Loucy (cell line): ENCODE measurements at regions not wholly inside any gene's neighbourhood (a gene's known extent, or its start where the extent isn't known, plus 50 kb on each side); places are given as distances from the start of the nearest gene placed in this dataset.

Source experiments
- EZH2phosphoT487 ChIP-seq: fragments of 200-600 bp; IDR thresholded peaks from 2 replicates; pipeline ENCODE4 v1.6.1; 2018; ENCODE audit warnings: antibody characterized with exemption, mild to moderate bottlenecking, moderate library complexity, borderline replicate concordance
- TF ChIP-seq, protein P1 (sequence below): fragments of 200-600 bp; sonication (generic); conservative IDR thresholded peaks from 2 replicates; pipeline ENCODE4 v1.5.1; 2014; ENCODE audit warnings: mild to moderate bottlenecking, antibody characterized with exemption, low read length

DNA sequence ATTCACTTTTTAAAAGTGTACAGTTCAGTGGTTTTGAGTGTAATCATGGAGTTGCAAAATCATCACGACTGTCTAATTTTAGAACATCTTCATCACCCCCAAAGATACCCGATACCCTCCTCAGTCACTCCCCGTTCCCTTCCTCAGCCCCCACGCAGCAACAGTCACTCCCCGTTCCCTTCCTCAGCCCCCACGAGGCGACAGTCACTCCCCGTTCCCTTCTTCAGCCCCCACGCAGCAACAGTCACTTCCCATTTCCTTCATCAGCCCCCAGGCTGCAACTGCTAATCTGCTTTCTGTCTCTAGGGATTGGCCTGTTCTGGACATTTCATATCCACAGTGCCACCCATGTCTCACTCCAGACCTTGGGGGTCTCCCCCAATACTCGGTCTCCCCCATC is 161.6 kb upstream of the PPP2R2D start:
- TF ChIP-seq, protein P1, sequence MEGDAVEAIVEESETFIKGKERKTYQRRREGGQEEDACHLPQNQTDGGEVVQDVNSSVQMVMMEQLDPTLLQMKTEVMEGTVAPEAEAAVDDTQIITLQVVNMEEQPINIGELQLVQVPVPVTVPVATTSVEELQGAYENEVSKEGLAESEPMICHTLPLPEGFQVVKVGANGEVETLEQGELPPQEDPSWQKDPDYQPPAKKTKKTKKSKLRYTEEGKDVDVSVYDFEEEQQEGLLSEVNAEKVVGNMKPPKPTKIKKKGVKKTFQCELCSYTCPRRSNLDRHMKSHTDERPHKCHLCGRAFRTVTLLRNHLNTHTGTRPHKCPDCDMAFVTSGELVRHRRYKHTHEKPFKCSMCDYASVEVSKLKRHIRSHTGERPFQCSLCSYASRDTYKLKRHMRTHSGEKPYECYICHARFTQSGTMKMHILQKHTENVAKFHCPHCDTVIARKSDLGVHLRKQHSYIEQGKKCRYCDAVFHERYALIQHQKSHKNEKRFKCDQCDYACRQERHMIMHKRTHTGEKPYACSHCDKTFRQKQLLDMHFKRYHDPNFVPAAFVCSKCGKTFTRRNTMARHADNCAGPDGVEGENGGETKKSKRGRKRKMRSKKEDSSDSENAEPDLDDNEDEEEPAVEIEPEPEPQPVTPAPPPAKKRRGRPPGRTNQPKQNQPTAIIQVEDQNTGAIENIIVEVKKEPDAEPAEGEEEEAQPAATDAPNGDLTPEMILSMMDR = no peak
- TF ChIP-seq EZH2phosphoT487 = no peak
